ENCODE measurements at regions not wholly inside any gene's neighbourhood (a gene's known extent, or its start where the extent isn't known, plus 50 kb on each side); places are given as distances from the start of the nearest gene placed in this dataset.
"Not testable (repeated sequence)": the region's sequence is repeated elsewhere in the genome, so short reads cannot be mapped to it uniquely, and the experiment has no call there.

- TF ChIP-seq CTCF (IDR thresholded peaks at IDR 0.05; ENCODE audit: insufficient read depth, low read depth, low read length) = no peak
- no peak overlapping the region for H3K4me3 ChIP-seq (ENCODE audit: low read depth, low read length)
- no peak for DNase-seq (ENCODE audit: low read depth)
Measured at GRCh38 chr4:60718874-60719273, 481.3 kb upstream of the ADGRL3 start.

DNA sequence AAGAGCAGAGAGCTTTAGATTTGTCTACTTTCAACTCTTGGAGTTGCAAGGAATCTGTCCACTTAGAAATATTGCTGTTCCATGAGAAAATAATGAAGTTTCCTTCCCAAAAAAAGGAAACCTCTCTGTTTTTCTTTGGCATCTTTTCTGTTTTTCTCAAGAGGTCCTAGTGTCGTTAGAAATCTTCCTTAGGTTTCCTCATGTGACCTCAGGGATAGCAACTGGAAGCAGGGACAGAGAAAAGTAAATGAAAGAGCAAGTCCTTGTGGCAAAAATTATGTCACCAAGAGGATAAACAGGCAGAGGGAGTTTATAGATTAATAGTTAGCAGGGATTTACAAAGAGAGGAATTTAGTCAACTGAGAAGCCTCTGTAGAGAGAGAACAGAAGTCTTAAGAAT, 478.4 kb upstream of the ADGRL3 start:
- H3K4me3 ChIP-seq (ENCODE audit: low read depth, low read length) = no peak overlapping the region
- TF ChIP-seq CTCF (IDR thresholded peaks at IDR 0.05; ENCODE audit: insufficient read depth, low read depth, low read length) = no peak
- peak; percentile 44 for DNase-seq (ENCODE audit: low read depth)

- H3K4me3 ChIP-seq (ENCODE audit: low read depth, low read length) = no peak overlapping the region
- TF ChIP-seq CTCF (IDR thresholded peaks at IDR 0.05; ENCODE audit: insufficient read depth, low read depth, low read length) = no peak
- peak; percentile 24 for DNase-seq (ENCODE audit: low read depth)
Measured at GRCh38 chr4:60723796-60724195, 476.3 kb upstream of the ADGRL3 start.

GRCh38 chr4:60724623-60725022, 475.5 kb upstream of the ADGRL3 start:
- TF ChIP-seq CTCF (IDR thresholded peaks at IDR 0.05; ENCODE audit: insufficient read depth, low read depth, low read length) = no peak
- H3K4me3 ChIP-seq (ENCODE audit: low read depth, low read length) = no peak overlapping the region
- peak; percentile 77 for DNase-seq (ENCODE audit: low read depth)

DNA sequence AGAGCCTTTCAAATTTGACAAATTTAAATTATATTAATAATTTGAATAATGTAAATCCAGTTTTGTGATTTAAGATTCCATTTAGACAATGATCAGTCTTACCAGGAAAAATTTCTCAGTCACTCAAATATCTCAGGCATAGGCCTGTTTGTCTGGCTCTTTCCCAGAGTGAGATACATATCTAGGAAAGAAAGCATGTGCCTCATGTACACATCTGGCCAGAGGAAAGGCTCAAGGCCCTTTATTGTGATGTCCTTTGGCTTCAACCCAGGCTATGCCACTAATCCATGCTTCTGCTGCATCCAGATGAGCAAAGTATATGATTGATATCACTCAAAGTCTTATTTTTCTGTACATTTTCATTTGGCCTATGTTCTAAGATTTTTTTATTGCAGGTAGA, 473.3 kb upstream of the ADGRL3 start:
- DNase-seq (ENCODE audit: low read depth) = peak; percentile 27

GRCh38 chr4:60729194-60729593, 470.9 kb upstream of the ADGRL3 start:
- DNase-seq (ENCODE audit: low read depth) = no peak
- no peak overlapping the region for H3K4me3 ChIP-seq (ENCODE audit: low read depth, low read length)
- no peak for TF ChIP-seq CTCF (IDR thresholded peaks at IDR 0.05; ENCODE audit: insufficient read depth, low read depth, low read length)

More for the DNA sequence above, 473.3 kb upstream of the ADGRL3 start:
- no peak for TF ChIP-seq CTCF (IDR thresholded peaks at IDR 0.05; ENCODE audit: insufficient read depth, low read depth, low read length)
- no peak overlapping the region for H3K4me3 ChIP-seq (ENCODE audit: low read depth, low read length)

DNA sequence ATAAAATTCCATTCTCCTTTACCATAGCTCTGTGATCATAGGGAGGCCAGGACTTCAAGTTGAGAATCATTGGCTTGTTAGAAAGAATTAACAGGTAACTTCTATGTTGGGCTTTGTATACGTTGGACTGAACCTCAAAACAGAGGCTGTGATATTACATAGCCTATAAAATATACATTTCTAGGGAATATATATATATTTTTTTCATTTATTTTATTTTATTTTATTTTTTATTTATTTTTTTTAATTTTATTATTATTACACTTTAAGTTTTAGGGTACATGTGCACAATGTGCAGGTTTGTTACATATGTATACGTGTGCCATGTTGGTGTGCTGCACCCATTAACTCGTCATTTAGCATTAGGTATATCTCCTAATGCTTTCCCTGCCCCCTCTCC, 470.4 kb upstream of the ADGRL3 start:
- not testable (repeated sequence) for DNase-seq (ENCODE audit: low read depth); H3K4me3 ChIP-seq (ENCODE audit: low read depth, low read length)

Measured in fibroblast of villous mesenchyme (primary cell).